Activated T-helper 2 cell treated with anti-CD3 and anti-CD28 coated beads, Interferon-gamma antibody, Interleukin-2, Interleukin-4, amounts not matched to agents 10 μg/mL and 5 μg/mL and 100 μg/mL, durations not matched to agents 14 hours and 24 hours and 36 hours (primary cell): ENCODE measurements at regions not wholly inside any gene's neighbourhood (a gene's known extent, or its start where the extent isn't known, plus 50 kb on each side); places are given as distances from the start of the nearest gene placed in this dataset.

Experiments
- DNase-seq: peaks from one replicate; pipeline ENCODE4 v3.0.0; 2021; ENCODE audit warnings: low spot score
- H3K27ac Mint-ChIP-seq: one replicate; pipeline ENCODE4 v1.8.0; 2021; ENCODE audit warnings: mixed read lengths
- H3K27me3 Mint-ChIP-seq: one replicate; pipeline ENCODE4 v1.8.0; 2021; ENCODE audit warnings: low read depth, mixed read lengths
- H3K36me3 Mint-ChIP-seq: one replicate; pipeline ENCODE4 v1.8.0; 2021; ENCODE audit warnings: low read depth, mixed read lengths
- H3K4me1 Mint-ChIP-seq: one replicate; pipeline ENCODE4 v1.8.0; 2021; ENCODE audit warnings: low read depth, mixed read lengths
- H3K4me3 Mint-ChIP-seq: one replicate; pipeline ENCODE4 v1.8.0; 2021; ENCODE audit warnings: low read depth, mild to moderate bottlenecking, moderate library complexity, mixed read lengths
- H3K9me3 Mint-ChIP-seq: one replicate; pipeline ENCODE4 v1.8.0; 2021; ENCODE audit warnings: mixed read lengths
- intact Hi-C: fragments of 100-400 bp; cut with micrococcal nuclease; formaldehyde crosslinking; loops from one replicate; pipeline ENCODE4 v1.15.1; 2023

- peaks cover 19% of the 10 kb centered on the region for H3K27me3 Mint-ChIP-seq
- no peaks in the 10 kb centered on the region for H3K9me3 Mint-ChIP-seq
- H3K27ac Mint-ChIP-seq: no peak overlapping the region
- DNase-seq: no peak
- no peaks in the 10 kb centered on the region for H3K36me3 Mint-ChIP-seq
- H3K4me3 Mint-ChIP-seq: no peak overlapping the region
- intact Hi-C loops: no loop called here
- H3K4me1 Mint-ChIP-seq: no peaks in the 10 kb centered on the region
Measured at GRCh38 chr5:74433255-74433895, 207.2 kb downstream of the ENC1 start.

GRCh38 chr5:74432721-74433120 lies 207.8 kb downstream of the ENC1 start:
- H3K27ac Mint-ChIP-seq: no peak overlapping the region
- no peak for DNase-seq
- intact Hi-C loops: no loop called here
- no peaks in the 10 kb centered on the region for H3K4me1 Mint-ChIP-seq
- H3K27me3 Mint-ChIP-seq: peaks cover 19% of the 10 kb centered on the region
- no peak overlapping the region for H3K4me3 Mint-ChIP-seq
- no peaks in the 10 kb centered on the region for H3K36me3 Mint-ChIP-seq
- no peaks in the 10 kb centered on the region for H3K9me3 Mint-ChIP-seq

GRCh38 chr5:74432216-74432615 lies 208.3 kb downstream of the ENC1 start:
- no peak overlapping the region for H3K27ac Mint-ChIP-seq
- no peaks in the 10 kb centered on the region for H3K9me3 Mint-ChIP-seq
- no peaks in the 10 kb centered on the region for H3K4me1 Mint-ChIP-seq
- no peaks in the 10 kb centered on the region for H3K36me3 Mint-ChIP-seq
- H3K27me3 Mint-ChIP-seq: peaks cover 19% of the 10 kb centered on the region
- intact Hi-C loops: no loop called here
- no peak for DNase-seq
- H3K4me3 Mint-ChIP-seq: no peak overlapping the region

- DNase-seq: no peak
- intact Hi-C loops: no loop called here
- H3K27ac Mint-ChIP-seq: no peak overlapping the region
- H3K4me3 Mint-ChIP-seq: no peak overlapping the region
- H3K36me3 Mint-ChIP-seq: no peaks in the 10 kb centered on the region
- peaks cover 19% of the 10 kb centered on the region for H3K27me3 Mint-ChIP-seq
- no peaks in the 10 kb centered on the region for H3K4me1 Mint-ChIP-seq
- H3K9me3 Mint-ChIP-seq: no peaks in the 10 kb centered on the region
Measured at GRCh38 chr5:74431290-74431669, 209.2 kb downstream of the ENC1 start.

GRCh38 chr5:74430631-74431289 lies 209.8 kb downstream of the ENC1 start:
- no peaks in the 10 kb centered on the region for H3K4me1 Mint-ChIP-seq
- H3K27me3 Mint-ChIP-seq: peaks cover 19% of the 10 kb centered on the region
- no peaks in the 10 kb centered on the region for H3K36me3 Mint-ChIP-seq
- no peak for DNase-seq
- no peak overlapping the region for H3K4me3 Mint-ChIP-seq
- no peak overlapping the region for H3K27ac Mint-ChIP-seq
- intact Hi-C loops: no loop called here
- H3K9me3 Mint-ChIP-seq: no peaks in the 10 kb centered on the region

GRCh38 chr5:74429495-74429894 lies 211.0 kb downstream of the ENC1 start:
- Mint-ChIP-seq H3K36me3 (no peaks in the 10 kb centered on the region), H3K9me3 (no peaks in the 10 kb centered on the region), H3K4me3 (no peak overlapping the region), H3K27me3 (peaks cover 19% of the 10 kb centered on the region), H3K4me1 (no peaks in the 10 kb centered on the region), H3K27ac (no peak overlapping the region)
- no peak for DNase-seq
- intact Hi-C loops: no loop called here

- intact Hi-C loops: no loop called here
- Mint-ChIP-seq H3K4me3 (no peak overlapping the region), H3K36me3 (no peaks in the 10 kb centered on the region), H3K4me1 (no peaks in the 10 kb centered on the region), H3K27me3 (peaks cover 19% of the 10 kb centered on the region), H3K27ac (no peak overlapping the region), H3K9me3 (no peaks in the 10 kb centered on the region)
- DNase-seq: no peak
Measured at GRCh38 chr5:74428876-74429275, 211.7 kb downstream of the ENC1 start.

GRCh38 chr5:74428275-74428674 lies 212.3 kb downstream of the ENC1 start:
- Mint-ChIP-seq H3K4me3 (no peak overlapping the region), H3K36me3 (no peaks in the 10 kb centered on the region), H3K27ac (no peak overlapping the region), H3K27me3 (peaks cover 16% of the 10 kb centered on the region), H3K4me1 (no peaks in the 10 kb centered on the region), H3K9me3 (no peaks in the 10 kb centered on the region)
- no peak for DNase-seq
- intact Hi-C loops: no loop called here

GRCh38 chr5:74426506-74426905 lies 214.0 kb downstream of the ENC1 start:
- Mint-ChIP-seq H3K36me3 (no peaks in the 10 kb centered on the region), H3K4me3 (no peak overlapping the region)
- intact Hi-C loops: no loop called here

GRCh38 chr5:74424162-74424868 lies 216.2 kb downstream of the ENC1 start:
- Mint-ChIP-seq H3K27ac (no peak overlapping the region), H3K4me1 (no peaks in the 10 kb centered on the region), H3K4me3 (no peak overlapping the region), H3K36me3 (no peaks in the 10 kb centered on the region), H3K9me3 (no peaks in the 10 kb centered on the region), H3K27me3 (peaks cover 6% of the 10 kb centered on the region)
- intact Hi-C loops: no loop called here
- no peak for DNase-seq

More at GRCh38 chr5:74426506-74426905, 214.0 kb downstream of the ENC1 start:
- Mint-ChIP-seq H3K4me1 (no peaks in the 10 kb centered on the region), H3K27ac (no peak overlapping the region), H3K27me3 (peaks cover 8% of the 10 kb centered on the region), H3K9me3 (no peaks in the 10 kb centered on the region)
- no peak for DNase-seq

- H3K27ac Mint-ChIP-seq: no peak overlapping the region
- intact Hi-C loops: no loop called here
- no peak for DNase-seq
- no peak overlapping the region for H3K4me3 Mint-ChIP-seq
- H3K4me1 Mint-ChIP-seq: no peaks in the 10 kb centered on the region
- peaks cover 10% of the 10 kb centered on the region for H3K27me3 Mint-ChIP-seq
- H3K36me3 Mint-ChIP-seq: no peaks in the 10 kb centered on the region
- no peaks in the 10 kb centered on the region for H3K9me3 Mint-ChIP-seq
Measured at GRCh38 chr5:74423383-74423782, 217.1 kb downstream of the ENC1 start.

GRCh38 chr5:74422671-74423070 lies 217.9 kb downstream of the ENC1 start:
- DNase-seq: no peak
- H3K27me3 Mint-ChIP-seq: peaks cover 10% of the 10 kb centered on the region
- H3K9me3 Mint-ChIP-seq: no peaks in the 10 kb centered on the region
- intact Hi-C loops: no loop called here
- no peak overlapping the region for H3K4me3 Mint-ChIP-seq
- H3K4me1 Mint-ChIP-seq: no peaks in the 10 kb centered on the region
- H3K27ac Mint-ChIP-seq: no peak overlapping the region
- H3K36me3 Mint-ChIP-seq: no peaks in the 10 kb centered on the region

- no peak for DNase-seq
- intact Hi-C loops: no loop called here
- Mint-ChIP-seq H3K27ac (no peak overlapping the region), H3K36me3 (no peaks in the 10 kb centered on the region), H3K4me3 (no peak overlapping the region), H3K27me3 (peaks cover 12% of the 10 kb centered on the region), H3K4me1 (no peaks in the 10 kb centered on the region), H3K9me3 (no peaks in the 10 kb centered on the region)
Measured at GRCh38 chr5:74422030-74422429, 218.5 kb downstream of the ENC1 start.
